ENCODE measurements at regions not wholly inside any gene's neighbourhood (a gene's known extent, or its start where the extent isn't known, plus 50 kb on each side); places are given as distances from the start of the nearest gene placed in this dataset.

DNA sequence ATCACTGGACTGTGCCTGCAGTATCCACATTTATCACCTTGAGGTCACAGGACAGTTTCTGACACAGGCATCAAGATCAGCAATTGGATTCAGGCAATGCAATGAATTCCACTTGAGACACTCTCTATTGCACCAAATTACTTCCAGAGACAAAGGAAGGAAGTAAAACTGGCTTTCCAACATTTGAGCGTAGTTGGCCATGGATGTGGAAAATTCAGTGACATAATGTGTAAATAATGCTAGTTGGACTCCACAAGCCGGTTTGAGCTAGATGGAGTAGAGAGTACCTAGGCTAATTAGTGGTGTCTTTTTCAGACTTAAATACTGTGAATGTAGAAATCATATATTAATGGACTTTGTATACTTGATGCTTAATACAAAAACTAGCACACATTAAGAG, 168.3 kb upstream of the SYT1 start:
- no peak for DNase-seq (ENCODE audit: low read depth in 2 of 2)

DNA sequence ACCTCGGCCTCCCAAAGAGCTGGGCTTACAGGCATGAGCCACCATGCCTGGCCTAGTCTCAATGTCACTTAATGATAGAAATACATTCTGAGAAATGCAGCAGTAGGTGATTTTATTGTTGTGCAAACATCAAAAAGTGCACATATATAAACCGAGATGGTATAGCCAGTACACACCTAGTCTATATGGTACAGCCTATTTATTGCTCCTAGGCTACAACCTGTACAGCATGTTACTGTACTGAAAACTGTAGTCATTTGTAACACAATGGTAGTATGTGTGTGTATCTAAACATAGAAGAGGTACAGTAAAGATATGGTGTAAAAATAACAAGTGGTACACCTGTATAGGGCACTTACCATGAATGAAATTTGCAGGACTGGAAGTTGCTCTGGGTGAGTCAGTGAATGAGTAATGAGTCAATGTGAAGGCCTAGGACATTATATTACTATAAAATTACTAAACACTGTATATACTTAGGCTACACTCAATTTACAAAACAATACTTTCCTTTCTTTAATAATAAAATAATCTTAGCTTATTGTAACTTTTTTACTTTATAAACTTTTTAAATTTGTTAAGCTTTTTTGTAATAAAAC, 166.7 kb upstream of the SYT1 start:
- no peak for DNase-seq (ENCODE audit: low read depth in 2 of 2)

DNA sequence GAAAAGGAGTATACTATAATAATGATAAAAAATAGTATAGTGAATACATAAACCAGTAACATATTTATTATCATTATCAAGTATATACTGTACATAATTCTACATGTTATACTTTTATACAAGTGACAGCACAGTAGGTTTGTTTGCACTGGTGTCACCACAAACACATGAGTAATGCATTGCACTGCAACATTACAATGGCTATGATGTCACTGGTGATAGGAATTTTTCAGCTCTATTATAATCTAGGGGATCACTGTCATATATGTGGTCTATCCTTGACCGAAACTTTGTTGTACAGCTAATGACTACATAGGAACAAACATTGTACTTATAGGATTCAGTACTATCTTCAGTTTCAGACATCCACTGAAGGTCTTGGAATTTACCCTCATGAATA, 165.8 kb upstream of the SYT1 start:
- DNase-seq (ENCODE audit: low read depth in 2 of 2), result no peak

DNA sequence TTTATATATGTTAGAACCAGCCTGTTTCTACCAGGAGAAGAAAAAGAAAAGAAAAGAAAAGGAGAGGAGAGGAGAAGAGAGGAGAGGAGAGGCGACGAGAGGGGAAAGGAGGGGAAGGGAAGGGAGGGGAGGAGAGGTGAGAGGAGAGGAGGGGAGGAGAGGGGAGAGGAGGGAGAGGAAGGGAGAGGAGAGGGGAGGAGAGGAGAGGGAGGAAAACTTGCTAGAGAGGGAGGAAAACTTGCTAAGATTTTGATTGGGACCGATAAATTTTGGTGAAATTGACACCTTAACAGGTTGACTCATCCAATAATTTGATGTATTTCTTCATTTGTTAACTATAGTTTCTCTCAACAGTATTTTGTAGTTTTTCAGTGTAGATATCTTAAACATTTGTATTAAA, 164.0 kb upstream of the SYT1 start:
- no peak for DNase-seq (ENCODE audit: low read depth in 2 of 2)

DNA sequence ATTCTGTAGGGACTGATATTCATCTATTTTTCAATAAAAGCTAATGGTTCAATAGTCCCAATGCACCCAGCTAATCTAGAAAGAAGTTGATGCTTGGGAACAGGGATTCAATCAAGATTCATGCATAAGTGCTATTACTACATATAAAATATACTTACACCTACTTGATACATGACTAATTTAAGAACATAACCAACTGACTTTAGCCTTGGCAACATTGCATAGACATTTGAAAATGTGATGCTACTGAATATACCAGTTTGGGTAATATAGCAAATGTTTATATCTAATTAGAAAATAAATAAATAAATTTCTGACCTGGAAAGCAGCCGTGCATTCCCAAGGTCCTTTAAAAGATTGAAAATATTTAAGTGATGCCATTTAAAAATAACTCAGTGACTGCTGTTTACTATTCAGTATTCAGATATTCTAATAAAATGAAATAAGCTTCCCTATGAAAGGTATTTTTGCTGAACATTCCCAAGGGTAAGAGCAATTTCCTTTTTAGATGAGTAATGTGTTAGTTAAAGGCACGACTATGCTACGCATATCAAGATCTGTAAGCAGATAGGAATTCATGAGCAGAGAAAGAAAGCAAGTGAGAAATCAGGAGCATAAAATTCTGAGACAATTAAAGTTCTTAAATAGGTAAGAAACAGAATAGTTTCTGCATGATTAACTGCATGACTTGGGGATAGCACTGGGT, 160.6 kb upstream of the SYT1 start:
- DNase-seq (ENCODE audit: low read depth in 2 of 2), result peak; percentile 62 to 64

DNA sequence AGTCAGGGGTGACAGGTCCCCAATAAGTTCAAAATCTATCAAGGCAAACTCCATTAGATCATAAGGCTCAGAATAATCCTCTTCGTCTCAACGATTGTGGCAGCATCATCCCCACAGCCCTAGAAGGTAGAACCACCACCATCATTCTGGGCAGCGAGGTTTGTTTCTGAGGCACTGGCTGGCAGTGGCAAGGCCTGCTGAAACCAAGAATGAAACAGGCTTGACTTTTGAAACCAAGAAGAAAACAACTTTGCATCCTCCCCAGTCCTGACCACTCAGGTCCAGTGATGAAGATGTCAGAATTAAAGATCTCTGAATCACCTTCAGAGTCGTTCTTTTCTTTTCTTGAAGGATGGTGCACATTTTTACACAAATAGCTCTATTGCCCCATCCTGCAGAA, 152.6 kb upstream of the SYT1 start:
- DNase-seq (ENCODE audit: low read depth in 2 of 2), result no peak

DNA sequence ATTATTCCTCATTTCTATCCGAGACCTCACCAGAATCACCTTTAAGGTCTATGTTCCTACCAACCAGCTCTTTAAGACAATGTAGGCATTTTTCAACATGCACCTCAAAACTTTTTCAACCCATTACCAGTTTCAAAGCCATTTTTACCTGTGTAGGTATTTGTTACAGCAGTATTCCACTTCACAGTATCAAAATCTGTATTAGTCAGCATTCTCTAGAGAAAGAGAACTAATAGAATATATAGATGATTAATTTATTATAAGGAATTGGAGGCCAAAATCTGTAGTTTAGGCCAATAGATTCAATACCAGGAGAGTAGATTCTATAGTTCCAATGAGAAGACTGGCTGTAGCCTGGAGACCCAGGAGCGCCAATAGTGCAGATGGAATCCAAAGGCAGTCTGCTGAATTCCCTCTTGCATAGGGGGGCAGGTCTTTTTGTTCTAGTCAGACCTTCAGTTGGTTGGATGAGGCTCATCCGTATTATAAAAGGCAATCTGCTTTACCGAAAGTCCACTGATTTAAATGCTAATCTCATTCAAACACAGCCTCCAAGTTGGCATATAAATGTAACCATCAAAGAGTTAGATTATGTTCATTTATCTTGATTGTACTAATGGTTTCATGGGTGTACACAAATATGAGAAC, 151.6 kb upstream of the SYT1 start:
- DNase-seq (ENCODE audit: low read depth in 2 of 2), result no peak

DNA sequence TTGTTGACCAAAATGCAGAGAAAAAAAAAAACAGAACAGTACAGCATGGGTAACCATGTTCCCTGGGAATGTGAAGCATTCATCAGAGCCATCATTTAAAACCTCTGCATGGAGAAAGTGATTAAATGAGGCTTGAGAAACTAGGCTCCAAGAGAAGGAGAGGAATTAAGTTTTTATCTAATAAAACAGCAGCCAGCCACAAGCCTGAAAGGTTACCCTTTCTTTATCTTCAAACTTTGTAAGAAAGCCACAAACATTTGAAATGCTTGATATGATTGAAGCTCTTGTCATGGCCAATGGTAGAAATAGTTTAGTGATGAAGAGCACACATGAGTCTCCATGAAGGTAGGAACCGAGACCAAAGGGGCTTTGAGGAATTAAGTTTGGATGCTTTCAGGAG, 144.9 kb upstream of the SYT1 start:
- no peak for DNase-seq (ENCODE audit: low read depth in 2 of 2)

DNA sequence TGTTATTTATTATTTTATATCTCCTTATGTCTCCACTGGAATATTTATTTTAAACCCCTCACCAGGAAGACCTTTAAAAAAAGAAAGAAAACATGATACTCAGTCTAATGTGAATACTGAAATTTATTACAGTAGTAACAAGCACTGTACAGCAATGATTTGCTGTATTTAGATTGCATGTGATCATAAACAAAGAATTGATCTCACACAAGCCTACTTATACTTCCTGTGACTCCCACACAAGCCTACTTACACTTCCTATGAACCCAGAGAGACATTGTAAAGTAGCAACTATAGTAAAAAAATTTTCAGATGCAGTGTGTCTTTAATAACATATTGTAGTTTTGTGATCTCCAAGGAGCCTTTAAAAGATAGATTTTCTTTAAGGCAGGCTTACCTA, 142.7 kb upstream of the SYT1 start:
- no peak for DNase-seq (ENCODE audit: low read depth in 2 of 2)

DNA sequence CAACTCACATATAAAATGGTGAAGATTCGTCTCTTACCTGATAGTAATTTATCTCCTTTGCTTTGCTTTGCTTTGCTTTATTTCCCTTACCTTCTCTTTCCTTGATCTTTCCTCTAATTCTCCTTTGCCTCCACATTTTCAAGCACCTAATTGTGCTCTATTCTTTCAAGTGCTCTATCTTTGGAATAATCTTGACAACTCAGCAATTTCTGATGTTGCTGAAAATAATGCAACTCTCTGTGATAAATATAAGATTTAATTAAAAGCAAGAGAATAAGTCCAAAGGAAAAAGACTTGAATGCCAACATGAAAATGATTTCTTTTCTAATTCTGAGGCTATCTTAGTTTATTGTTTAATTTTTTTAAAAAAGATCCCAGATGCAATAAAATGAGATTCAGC, 139.5 kb upstream of the SYT1 start:
- no peak for DNase-seq (ENCODE audit: low read depth in 2 of 2)

DNA sequence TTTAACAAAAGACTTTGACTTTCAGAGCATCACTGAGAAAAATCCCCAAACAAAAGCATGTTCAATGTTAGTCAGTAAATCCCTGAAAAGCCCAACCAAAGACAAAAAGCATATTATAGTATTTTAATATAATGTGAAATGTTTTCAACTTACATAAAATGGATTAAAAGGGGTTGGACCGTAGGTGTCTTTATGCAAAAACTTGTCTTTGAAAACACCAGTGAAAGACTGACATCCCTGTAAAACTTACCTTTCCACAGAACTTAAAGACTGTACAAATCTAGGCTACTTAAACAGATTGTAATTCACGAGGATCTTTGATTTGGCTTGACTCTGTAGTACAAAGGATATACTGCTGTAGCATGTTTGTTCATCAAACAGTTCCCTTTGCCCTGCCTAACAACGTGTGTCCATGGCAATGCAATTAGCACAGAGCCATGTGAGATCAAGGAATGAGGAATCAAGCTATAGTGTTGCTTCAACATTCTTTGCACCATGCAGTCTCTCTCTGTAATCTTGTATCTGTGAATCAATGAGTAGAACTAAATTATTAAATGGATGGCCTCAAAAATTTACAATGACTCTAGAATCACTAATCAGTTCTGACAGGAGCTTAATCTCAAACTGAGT, 138.5 kb upstream of the SYT1 start:
- no peak for DNase-seq (ENCODE audit: low read depth in 2 of 2)

DNA sequence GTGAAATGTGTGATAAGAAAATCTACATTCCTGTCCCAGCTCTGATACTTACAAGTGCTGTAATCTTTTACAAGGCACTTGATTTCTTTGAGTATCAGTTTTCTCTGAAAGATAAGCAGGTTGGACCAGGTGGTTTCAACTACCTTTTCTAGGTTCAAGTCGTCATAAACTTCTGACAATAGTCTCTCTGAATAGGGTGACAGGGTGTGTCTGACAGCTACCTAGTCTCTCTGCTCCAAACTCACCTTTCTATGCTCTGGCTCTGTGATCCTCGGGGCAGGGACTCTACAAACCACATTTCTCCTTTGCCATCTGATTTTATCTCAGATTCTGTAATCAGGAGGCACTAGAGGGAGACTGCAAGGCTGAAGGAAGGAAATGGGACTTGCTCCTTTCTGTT, 137.7 kb upstream of the SYT1 start:
- DNase-seq (ENCODE audit: low read depth in 2 of 2), result no peak

DNA sequence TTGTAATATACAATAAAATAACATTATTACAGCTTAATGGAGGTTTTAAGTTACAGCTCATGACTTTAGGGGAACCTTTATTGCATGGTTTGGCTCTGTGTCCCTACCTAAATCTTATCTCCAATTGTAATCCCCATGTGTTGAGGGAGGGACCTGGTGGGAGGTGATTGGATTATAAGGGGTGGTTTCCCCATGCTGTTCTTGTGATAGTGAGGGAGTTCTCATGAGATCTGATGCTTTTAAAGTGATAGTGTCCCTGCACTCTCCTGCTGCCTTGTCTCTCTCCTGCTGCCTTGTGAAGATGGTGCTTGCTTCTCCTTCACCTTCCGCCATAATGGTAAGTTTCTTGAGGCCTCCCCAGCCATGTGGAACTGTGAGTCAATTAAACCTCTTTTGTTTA, 132.1 kb upstream of the SYT1 start:
- DNase-seq (ENCODE audit: low read depth in 2 of 2), result no peak

DNA sequence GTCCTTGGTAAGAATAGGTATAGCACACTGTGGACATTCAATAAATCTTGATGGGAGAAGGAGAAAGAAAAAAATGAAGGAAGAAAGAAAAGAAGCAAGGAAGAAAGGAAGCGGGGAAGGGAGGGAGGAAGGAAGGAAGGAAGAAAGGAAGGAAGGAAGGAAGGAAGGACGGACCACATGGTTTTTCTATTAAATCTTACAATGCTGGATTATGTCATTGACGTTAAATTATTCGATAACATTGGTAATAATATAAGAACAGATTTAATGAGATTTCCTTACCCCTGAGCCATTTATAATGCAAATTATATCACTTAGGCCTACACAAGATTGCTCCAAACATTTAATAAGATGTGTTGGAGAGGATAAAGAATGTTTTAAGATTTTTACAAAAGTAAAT, 124.9 kb upstream of the SYT1 start:
- no peak for DNase-seq (ENCODE audit: low read depth in 2 of 2)

DNA sequence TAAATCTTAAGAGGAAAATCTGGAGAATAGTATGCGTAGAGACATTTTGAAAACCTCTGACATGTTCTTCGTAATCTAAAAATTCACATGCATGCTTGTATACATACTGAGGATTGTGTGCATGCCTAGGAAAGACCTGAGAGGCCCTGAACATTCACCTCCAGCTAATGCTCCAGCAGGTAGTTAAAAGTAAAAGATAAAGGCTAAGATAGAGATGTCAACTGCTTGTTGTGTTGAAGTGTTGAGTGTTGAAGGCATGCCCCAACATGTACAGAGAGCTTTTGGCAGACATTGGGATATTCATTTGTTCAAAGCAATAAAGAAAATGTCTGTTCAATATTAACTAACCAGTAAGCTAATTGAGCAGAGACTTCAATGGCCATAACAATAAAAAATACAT, 118.6 kb upstream of the SYT1 start:
- no peak for DNase-seq (ENCODE audit: low read depth in 2 of 2)

DNA sequence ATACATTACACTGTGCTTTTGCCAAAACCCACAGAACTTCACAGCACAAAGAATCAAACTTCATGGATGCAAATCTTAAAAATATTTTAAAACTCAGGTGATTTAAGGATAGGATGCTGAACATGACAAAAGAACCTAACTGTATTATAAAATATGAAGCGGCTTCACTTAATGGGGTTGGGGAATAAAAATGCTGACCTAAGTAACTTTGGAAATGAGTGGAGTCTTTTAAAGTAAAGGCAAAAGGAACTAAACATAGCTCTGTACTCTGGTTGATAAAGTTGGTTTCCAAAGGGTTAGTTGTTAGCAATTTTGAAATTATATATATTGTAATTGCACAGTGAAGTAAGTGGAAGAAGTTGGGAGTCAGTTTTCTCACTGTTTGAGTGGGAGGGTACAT, 111.5 kb upstream of the SYT1 start:
- no peak for DNase-seq (ENCODE audit: low read depth in 2 of 2)

DNA sequence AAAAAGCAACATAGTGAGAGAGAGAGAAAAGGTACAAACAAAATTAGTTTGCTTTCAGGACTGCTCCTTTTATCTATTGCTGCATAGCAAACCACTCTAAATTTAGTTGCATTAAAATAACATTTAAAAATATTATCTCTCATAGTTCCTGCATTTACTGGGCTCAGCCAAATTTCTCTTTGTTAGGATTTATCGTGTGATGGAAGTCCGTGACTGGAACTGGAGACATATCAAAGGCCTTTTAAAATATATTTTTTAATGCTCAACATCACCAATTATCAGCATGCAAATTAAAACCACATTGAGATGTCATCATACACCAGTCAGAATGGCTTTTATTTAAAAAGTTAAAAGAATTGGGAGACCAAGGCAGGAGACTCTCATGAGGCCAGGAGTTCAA, 107.6 kb upstream of the SYT1 start:
- no peak for DNase-seq (ENCODE audit: low read depth in 2 of 2)

DNA sequence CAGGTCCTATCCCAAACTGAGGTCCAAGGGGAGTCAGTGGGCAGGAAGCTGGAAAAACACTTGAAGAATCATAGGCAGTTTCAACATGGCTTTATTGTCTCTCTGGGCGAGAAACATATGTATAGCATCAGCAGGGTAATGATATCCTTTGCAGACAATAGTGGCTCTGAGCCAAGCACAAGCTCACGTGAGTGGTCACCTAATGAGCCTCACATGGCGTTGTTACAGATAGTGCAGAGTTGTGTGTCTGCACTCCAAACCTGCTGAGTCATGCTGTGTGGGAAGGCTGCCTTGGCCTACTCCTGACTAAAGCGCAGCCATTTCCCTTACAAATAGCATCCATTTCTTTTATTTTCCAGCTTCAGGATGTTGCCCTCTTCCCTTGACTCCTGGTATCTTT, 105.2 kb upstream of the SYT1 start:
- peak; percentile 38 to 41 for DNase-seq (ENCODE audit: low read depth in 2 of 2)

DNA sequence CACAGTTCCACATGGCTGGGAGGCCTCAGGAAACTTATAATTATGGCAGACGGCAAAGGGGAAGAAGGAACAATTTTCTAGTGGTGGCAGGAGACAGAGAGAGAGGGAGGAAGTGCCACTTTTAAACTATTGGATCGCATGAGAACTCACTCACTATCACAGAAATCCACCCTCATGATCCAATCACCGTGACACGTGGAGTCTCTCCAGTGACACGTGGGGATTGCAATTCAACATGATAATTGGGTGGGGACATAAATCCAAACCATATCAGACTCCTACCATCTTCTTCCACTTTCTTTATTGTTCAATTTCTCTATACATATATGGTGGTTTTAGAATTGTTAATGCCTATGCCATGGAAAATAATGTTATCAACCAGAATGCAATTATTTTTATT, 103.7 kb upstream of the SYT1 start:
- DNase-seq (ENCODE audit: low read depth in 2 of 2), result no peak

DNA sequence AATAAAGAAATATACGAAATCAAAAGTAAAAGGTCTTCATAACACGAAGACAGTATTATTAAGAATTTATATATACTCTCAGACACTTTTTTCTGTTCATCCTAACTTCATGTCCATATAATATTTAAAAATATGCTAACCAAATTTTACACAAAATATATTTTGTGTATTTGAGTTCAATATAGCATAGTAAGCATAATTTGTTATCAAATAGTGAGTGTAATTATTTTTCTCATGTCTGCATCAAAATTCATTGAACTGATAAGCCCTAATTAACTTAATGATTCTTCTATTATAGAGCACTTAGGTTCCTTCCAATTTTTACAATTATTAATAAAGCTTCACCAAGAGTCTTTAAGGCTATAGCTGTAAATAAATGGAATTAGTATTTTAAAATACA, 99.7 kb upstream of the SYT1 start:
- no peak for DNase-seq (ENCODE audit: low read depth in 2 of 2)

DNA sequence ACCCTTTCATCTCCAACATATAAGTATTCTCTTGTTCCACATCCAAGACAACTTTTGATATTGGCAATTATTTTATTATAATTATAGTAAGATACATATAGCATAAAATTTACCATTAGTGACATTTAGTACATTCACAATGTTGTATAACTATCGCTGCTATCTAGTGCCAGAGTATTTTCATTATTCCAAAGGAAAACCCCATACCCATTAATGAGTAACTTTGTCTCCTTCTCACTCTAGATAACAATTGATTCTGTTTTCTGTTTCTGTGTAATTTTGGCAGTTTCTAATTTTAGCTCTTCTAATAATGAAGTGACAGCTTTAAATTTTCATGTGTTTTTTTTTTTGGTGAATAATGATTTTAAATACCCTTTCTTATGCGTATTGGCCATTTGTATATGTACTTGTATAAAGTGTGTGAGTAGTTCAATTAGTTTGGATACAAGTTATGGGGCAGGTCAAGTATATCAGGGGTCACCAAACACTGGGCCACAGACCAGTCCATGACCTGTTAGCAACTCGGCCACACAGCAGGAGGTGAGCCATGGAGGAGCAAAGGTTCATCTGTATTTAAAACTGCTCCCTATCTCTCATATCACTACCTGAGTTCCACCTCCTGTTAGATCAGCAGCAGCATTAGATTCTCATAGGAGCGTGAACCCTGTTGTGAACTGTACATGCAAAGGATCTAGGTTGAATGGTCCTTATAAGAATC, 97.2 kb upstream of the SYT1 start:
- no peak for DNase-seq (ENCODE audit: low read depth in 2 of 2)

DNA sequence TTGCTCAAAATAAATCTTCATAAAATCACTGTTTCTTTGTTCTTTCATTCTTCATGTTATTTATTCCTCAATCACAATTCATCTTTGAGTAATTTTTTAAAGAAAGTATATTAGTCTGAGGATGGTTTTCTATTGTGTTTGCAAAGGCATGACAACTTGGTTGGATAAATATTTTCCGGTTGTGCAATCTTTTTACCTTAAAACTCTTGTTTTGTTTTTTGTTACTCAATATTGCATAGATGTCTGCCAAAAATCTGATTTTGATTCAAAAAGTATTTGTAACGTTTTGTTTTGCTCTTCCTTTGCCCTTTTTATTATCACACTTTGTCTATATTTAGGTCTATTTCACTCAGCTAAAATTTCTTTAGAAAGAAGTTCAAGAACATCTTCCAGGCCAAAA, 86.2 kb upstream of the SYT1 start:
- DNase-seq (ENCODE audit: low read depth in 2 of 2), result no peak

Data from fibroblast of skin of left biceps (primary cell).